ENCODE measurements at regions not wholly inside any gene's neighbourhood (a gene's known extent, or its start where the extent isn't known, plus 50 kb on each side); places are given as distances from the start of the nearest gene placed in this dataset.

DNA sequence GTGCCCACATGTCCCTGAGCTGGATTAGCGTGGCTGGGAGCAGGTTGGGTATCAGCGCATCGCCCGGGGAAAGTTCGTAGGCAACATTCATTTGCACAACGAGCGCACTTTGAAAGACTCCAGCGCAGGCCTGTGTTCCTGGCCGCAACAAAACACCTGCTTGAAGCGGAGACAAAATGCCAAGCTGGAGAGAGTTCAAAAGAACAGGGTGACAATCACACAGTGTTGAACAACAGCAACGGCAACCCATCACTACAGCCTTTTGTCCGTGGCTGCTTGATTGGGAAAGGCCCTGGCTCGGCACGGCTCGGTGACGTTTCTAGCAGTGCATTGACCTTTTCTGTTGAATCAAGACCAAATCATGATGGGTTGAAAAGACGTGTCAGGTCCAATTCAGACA lies 336.3 kb downstream of the IRX1 start:
- TF ChIP-seq BHLHE40 (IDR thresholded peaks at IDR 0.05; ENCODE audit: borderline replicate concordance) (no peak), SP1 (IDR thresholded peaks at IDR 0.05) (no peak), ARNT (IDR thresholded peaks at IDR 0.05) (no peak), SUZ12 (IDR thresholded peaks at IDR 0.05) (no peak), FOXA1 (IDR thresholded peaks at IDR 0.05) (no peak), ZNF384 (IDR thresholded peaks at IDR 0.05) (no peak), TARDBP (IDR thresholded peaks at IDR 0.05) (no peak), PKNOX1 (IDR thresholded peaks at IDR 0.05) (no peak), FOXM1 (IDR thresholded peaks at IDR 0.05; ENCODE audit: borderline replicate concordance) (no peak)

All from HEK293T (cell line).